ENCODE measurements at regions not wholly inside any gene's neighbourhood (a gene's known extent, or its start where the extent isn't known, plus 50 kb on each side); places are given as distances from the start of the nearest gene placed in this dataset.

- no peak overlapping the region for H3K9ac ChIP-seq (ENCODE audit: low read length)
- H3K36me3 ChIP-seq (ENCODE audit: low read length), result no peaks in the 10 kb centered on the region
- H4K20me1 ChIP-seq (ENCODE audit: low read depth, low read length), result no peaks in the 10 kb centered on the region
- H3K9me2 ChIP-seq (replicated peaks; ENCODE audit: insufficient read depth, low read length), result no peaks in the 10 kb centered on the region
- H3K4me2 ChIP-seq (ENCODE audit: low read depth, low read length, poor library complexity, severe bottlenecking), result no peak overlapping the region
- no peak overlapping the region for H2AFZ ChIP-seq (ENCODE audit: low read depth, low read length, severe bottlenecking)
- no peak overlapping the region for H3K27ac ChIP-seq (ENCODE audit: low read depth, low read length)
- no peak overlapping the region for H3K4me3 ChIP-seq (ENCODE audit: insufficient read depth, low read length, poor library complexity, severe bottlenecking)
- H3F3A ChIP-seq (ENCODE audit: insufficient read depth), result no peaks in the 10 kb centered on the region
- H3K79me2 ChIP-seq (ENCODE audit: insufficient read depth, low read length), result no peaks in the 10 kb centered on the region
- TF ChIP-seq CTCF (IDR thresholded peaks at IDR 0.05; ENCODE audit: insufficient read depth, low read length, poor library complexity, severe bottlenecking) (no peak), EZH2phosphoT487 (conservative IDR thresholded peaks at IDR 0.05; ENCODE audit: low read length) (no peak)
- no peaks in the 10 kb centered on the region for H3K9me3 ChIP-seq (ENCODE audit: insufficient read depth, low read length)
- no peaks in the 10 kb centered on the region for H3K27me3 ChIP-seq (ENCODE audit: low read length)
Measured at GRCh38 chr5:89395111-89395510, 512.1 kb upstream of the MEF2C start.

- no peaks in the 10 kb centered on the region for H3K79me2 ChIP-seq (ENCODE audit: insufficient read depth, low read length)
- no peaks in the 10 kb centered on the region for H3K9me3 ChIP-seq (ENCODE audit: insufficient read depth, low read length)
- TF ChIP-seq EZH2phosphoT487 (conservative IDR thresholded peaks at IDR 0.05; ENCODE audit: low read length) (no peak), CTCF (IDR thresholded peaks at IDR 0.05; ENCODE audit: insufficient read depth, low read length, poor library complexity, severe bottlenecking) (no peak)
- no peaks in the 10 kb centered on the region for H3F3A ChIP-seq (ENCODE audit: insufficient read depth)
- H4K20me1 ChIP-seq (ENCODE audit: low read depth, low read length), result no peaks in the 10 kb centered on the region
- no peak overlapping the region for H2AFZ ChIP-seq (ENCODE audit: low read depth, low read length, severe bottlenecking)
- H3K9ac ChIP-seq (ENCODE audit: low read length), result no peak overlapping the region
- H3K9me2 ChIP-seq (replicated peaks; ENCODE audit: insufficient read depth, low read length), result no peaks in the 10 kb centered on the region
- H3K36me3 ChIP-seq (ENCODE audit: low read length), result no peaks in the 10 kb centered on the region
- no peak overlapping the region for H3K4me2 ChIP-seq (ENCODE audit: low read depth, low read length, poor library complexity, severe bottlenecking)
- H3K27ac ChIP-seq (ENCODE audit: low read depth, low read length), result no peak overlapping the region
- H3K27me3 ChIP-seq (ENCODE audit: low read length), result no peaks in the 10 kb centered on the region
- H3K4me3 ChIP-seq (ENCODE audit: insufficient read depth, low read length, poor library complexity, severe bottlenecking), result no peak overlapping the region
Measured at GRCh38 chr5:89388872-89389271, 505.9 kb upstream of the MEF2C start.

GRCh38 chr5:89384391-89384790 is 501.4 kb upstream of the MEF2C start:
- Histone ChIP-seq H3K36me3 (ENCODE audit: low read length) (no peaks in the 10 kb centered on the region), H3K9me2 (replicated peaks; ENCODE audit: insufficient read depth, low read length) (no peaks in the 10 kb centered on the region), H3K27ac (ENCODE audit: low read depth, low read length) (no peak overlapping the region), H3K4me3 (ENCODE audit: insufficient read depth, low read length, poor library complexity, severe bottlenecking) (no peak overlapping the region), H3K9ac (ENCODE audit: low read length) (no peak overlapping the region), H2AFZ (ENCODE audit: low read depth, low read length, severe bottlenecking) (no peak overlapping the region), H3K27me3 (ENCODE audit: low read length) (no peaks in the 10 kb centered on the region), H3K9me3 (ENCODE audit: insufficient read depth, low read length) (no peaks in the 10 kb centered on the region), H3K4me2 (ENCODE audit: low read depth, low read length, poor library complexity, severe bottlenecking) (no peak overlapping the region), H3K79me2 (ENCODE audit: insufficient read depth, low read length) (no peaks in the 10 kb centered on the region), H3F3A (ENCODE audit: insufficient read depth) (no peaks in the 10 kb centered on the region), H4K20me1 (ENCODE audit: low read depth, low read length) (no peaks in the 10 kb centered on the region)
- TF ChIP-seq CTCF (IDR thresholded peaks at IDR 0.05; ENCODE audit: insufficient read depth, low read length, poor library complexity, severe bottlenecking) (no peak), EZH2phosphoT487 (conservative IDR thresholded peaks at IDR 0.05; ENCODE audit: low read length) (no peak)

GRCh38 chr5:89380635-89381034 is 497.7 kb upstream of the MEF2C start:
- H4K20me1 ChIP-seq (ENCODE audit: low read depth, low read length), result no peaks in the 10 kb centered on the region
- no peaks in the 10 kb centered on the region for H3K36me3 ChIP-seq (ENCODE audit: low read length)
- H3K9me2 ChIP-seq (replicated peaks; ENCODE audit: insufficient read depth, low read length), result no peaks in the 10 kb centered on the region
- H3K79me2 ChIP-seq (ENCODE audit: insufficient read depth, low read length), result no peaks in the 10 kb centered on the region
- H3F3A ChIP-seq (ENCODE audit: insufficient read depth), result no peaks in the 10 kb centered on the region
- no peak overlapping the region for H3K9ac ChIP-seq (ENCODE audit: low read length)
- H2AFZ ChIP-seq (ENCODE audit: low read depth, low read length, severe bottlenecking), result no peak overlapping the region
- H3K27me3 ChIP-seq (ENCODE audit: low read length), result no peaks in the 10 kb centered on the region
- no peaks in the 10 kb centered on the region for H3K9me3 ChIP-seq (ENCODE audit: insufficient read depth, low read length)
- no peak for TF ChIP-seq EZH2phosphoT487 (conservative IDR thresholded peaks at IDR 0.05; ENCODE audit: low read length)
- TF ChIP-seq CTCF (IDR thresholded peaks at IDR 0.05; ENCODE audit: insufficient read depth, low read length, poor library complexity, severe bottlenecking), result no peak
- no peak overlapping the region for H3K4me2 ChIP-seq (ENCODE audit: low read depth, low read length, poor library complexity, severe bottlenecking)
- H3K27ac ChIP-seq (ENCODE audit: low read depth, low read length), result no peak overlapping the region
- no peak overlapping the region for H3K4me3 ChIP-seq (ENCODE audit: insufficient read depth, low read length, poor library complexity, severe bottlenecking)

Data from SU-DHL-6 (cell line).